HG02852 (cell line): ENCODE measurements at regions not wholly inside any gene's neighbourhood (a gene's known extent, or its start where the extent isn't known, plus 50 kb on each side); places are given as distances from the start of the nearest gene placed in this dataset.

ENCODE experiments used
- ATAC-seq: cut with Tn5 transposase; IDR thresholded peaks from one replicate; pipeline ENCODE4 v1.9.1; 2021; ENCODE audit warnings: mild to moderate bottlenecking, moderate library complexity; ENCODE audit not compliant: unreplicated experiment

GRCh38 chr13:73201626-73202025 lies 142.8 kb downstream of the KLF5 start:
- ATAC-seq, result no peak

- ATAC-seq, result no peak
These were observed 140.2 kb downstream of the KLF5 start for GRCh38 chr13:73198991-73199411.

GRCh38 chr13:73195091-73195490 lies 136.3 kb downstream of the KLF5 start:
- no peak for ATAC-seq

- no peak for ATAC-seq
These were observed 135.5 kb downstream of the KLF5 start for GRCh38 chr13:73194310-73194709.

GRCh38 chr13:73193554-73193953 lies 134.7 kb downstream of the KLF5 start:
- no peak for ATAC-seq

GRCh38 chr13:73190477-73190876 lies 131.7 kb downstream of the KLF5 start:
- ATAC-seq, result no peak

GRCh38 chr13:73189776-73190175 lies 131.0 kb downstream of the KLF5 start:
- ATAC-seq, result no peak

- no peak for ATAC-seq
These were observed 130.6 kb downstream of the KLF5 start for GRCh38 chr13:73189362-73189761.

- no peak for ATAC-seq
These were observed 128.3 kb downstream of the KLF5 start for GRCh38 chr13:73187106-73187505.

- ATAC-seq, result no peak
These were observed 121.0 kb downstream of the KLF5 start for GRCh38 chr13:73179650-73180274.

GRCh38 chr13:73177916-73178565 lies 119.2 kb downstream of the KLF5 start:
- ATAC-seq, result no peak

GRCh38 chr13:73177017-73177416 lies 118.2 kb downstream of the KLF5 start:
- ATAC-seq, result no peak

- ATAC-seq, result no peak
These were observed 115.8 kb downstream of the KLF5 start for GRCh38 chr13:73174521-73175010.

- no peak for ATAC-seq
These were observed 114.5 kb downstream of the KLF5 start for GRCh38 chr13:73173279-73173811.

- no peak for ATAC-seq
These were observed 113.1 kb downstream of the KLF5 start for GRCh38 chr13:73171926-73172325.

- no peak for ATAC-seq
These were observed 112.5 kb downstream of the KLF5 start for GRCh38 chr13:73171271-73171682.

- ATAC-seq, result no peak
These were observed 111.2 kb downstream of the KLF5 start for GRCh38 chr13:73169971-73170370.

GRCh38 chr13:73168953-73169401 lies 110.2 kb downstream of the KLF5 start:
- ATAC-seq, result no peak

- ATAC-seq, result no peak
These were observed 109.6 kb downstream of the KLF5 start for GRCh38 chr13:73168226-73168952.

GRCh38 chr13:73167028-73167820 lies 108.4 kb downstream of the KLF5 start:
- ATAC-seq, result no peak

- ATAC-seq, result no peak
These were observed 107.4 kb downstream of the KLF5 start for GRCh38 chr13:73166204-73166603.
